Hepatocyte (in vitro differentiated cells): ENCODE measurements at regions not wholly inside any gene's neighbourhood (a gene's known extent, or its start where the extent isn't known, plus 50 kb on each side); places are given as distances from the start of the nearest gene placed in this dataset.
"Not testable (repeated sequence)": the region's sequence is repeated elsewhere in the genome, so short reads cannot be mapped to it uniquely, and the experiment has no call there.

Source experiments
- EZH2 ChIP-seq: fragments of 200-600 bp; sonication (generic); IDR thresholded peaks from 2 replicates; pipeline ENCODE4 v1.6.1; 2016; ENCODE audit warnings: antibody characterized with exemption, mild to moderate bottlenecking, borderline replicate concordance
- TF ChIP-seq, protein P1 (sequence below): fragments of 200-600 bp; sonication (generic); IDR thresholded peaks from 2 replicates; pipeline ENCODE4 v1.5.1; 2016; ENCODE audit warnings: antibody characterized with exemption, mild to moderate bottlenecking; ENCODE audit not compliant: poor library complexity

DNA sequence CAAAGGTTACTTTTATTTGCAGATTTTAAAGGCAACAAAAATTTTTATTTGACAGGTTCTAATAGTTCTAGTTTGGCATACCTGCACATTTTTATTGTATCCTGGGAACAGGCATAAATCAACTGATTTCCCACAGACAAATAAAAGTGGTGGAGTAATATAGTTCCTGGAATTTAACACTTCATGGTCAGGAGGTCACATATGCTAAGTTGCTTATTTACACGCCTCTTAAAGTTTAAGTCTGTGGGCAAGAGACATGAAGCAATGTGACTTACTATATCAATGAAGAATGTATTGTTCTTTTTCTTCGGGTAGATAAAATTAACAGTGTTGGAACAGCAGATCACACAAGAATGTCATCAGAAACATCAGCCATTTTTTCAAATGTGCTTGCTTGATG is 135.2 kb downstream of the SPDYE17 start:
- TF ChIP-seq EZH2: not testable (repeated sequence)
- TF ChIP-seq, protein P1, sequence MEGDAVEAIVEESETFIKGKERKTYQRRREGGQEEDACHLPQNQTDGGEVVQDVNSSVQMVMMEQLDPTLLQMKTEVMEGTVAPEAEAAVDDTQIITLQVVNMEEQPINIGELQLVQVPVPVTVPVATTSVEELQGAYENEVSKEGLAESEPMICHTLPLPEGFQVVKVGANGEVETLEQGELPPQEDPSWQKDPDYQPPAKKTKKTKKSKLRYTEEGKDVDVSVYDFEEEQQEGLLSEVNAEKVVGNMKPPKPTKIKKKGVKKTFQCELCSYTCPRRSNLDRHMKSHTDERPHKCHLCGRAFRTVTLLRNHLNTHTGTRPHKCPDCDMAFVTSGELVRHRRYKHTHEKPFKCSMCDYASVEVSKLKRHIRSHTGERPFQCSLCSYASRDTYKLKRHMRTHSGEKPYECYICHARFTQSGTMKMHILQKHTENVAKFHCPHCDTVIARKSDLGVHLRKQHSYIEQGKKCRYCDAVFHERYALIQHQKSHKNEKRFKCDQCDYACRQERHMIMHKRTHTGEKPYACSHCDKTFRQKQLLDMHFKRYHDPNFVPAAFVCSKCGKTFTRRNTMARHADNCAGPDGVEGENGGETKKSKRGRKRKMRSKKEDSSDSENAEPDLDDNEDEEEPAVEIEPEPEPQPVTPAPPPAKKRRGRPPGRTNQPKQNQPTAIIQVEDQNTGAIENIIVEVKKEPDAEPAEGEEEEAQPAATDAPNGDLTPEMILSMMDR: not testable (repeated sequence)
